Activated naive CD8-positive, alpha-beta T cell treated with anti-CD3 and anti-CD28 coated beads, Interleukin-2, amount 50 U/mL, for 24 hours (primary cell): ENCODE measurements at regions not wholly inside any gene's neighbourhood (a gene's known extent, or its start where the extent isn't known, plus 50 kb on each side); places are given as distances from the start of the nearest gene placed in this dataset.
"Not testable (repeated sequence)": the region's sequence is repeated elsewhere in the genome, so short reads cannot be mapped to it uniquely, and the experiment has no call there.

Experiments used
- ATAC-seq: fragments of 150-1000 bp; cut with Tn5 transposase; one replicate; pipeline ENCODE4 v1.10.0; 2021
- DNase-seq: peaks from one replicate; pipeline ENCODE4 v3.0.0; 2021
- H3K27ac Mint-ChIP-seq: one replicate; pipeline ENCODE4 v1.8.0; 2021; ENCODE audit warnings: mild to moderate bottlenecking, mixed read lengths
- H3K27me3 Mint-ChIP-seq: one replicate; pipeline ENCODE4 v1.8.0; 2021; ENCODE audit warnings: mixed read lengths
- H3K36me3 Mint-ChIP-seq: one replicate; pipeline ENCODE4 v1.8.0; 2021; ENCODE audit warnings: low read depth, mixed read lengths
- H3K4me1 Mint-ChIP-seq: one replicate; pipeline ENCODE4 v1.8.0; 2021; ENCODE audit warnings: mixed read lengths
- H3K4me3 Mint-ChIP-seq: one replicate; pipeline ENCODE4 v1.8.0; 2021; ENCODE audit warnings: mild to moderate bottlenecking, moderate library complexity, mixed read lengths
- H3K9me3 Mint-ChIP-seq: one replicate; pipeline ENCODE4 v1.8.0; 2021; ENCODE audit warnings: mixed read lengths

- no peaks in the 10 kb centered on the region for H3K4me1 Mint-ChIP-seq
- H3K4me3 Mint-ChIP-seq, result no peak overlapping the region
- DNase-seq (no peak), ATAC-seq (no peak)
- H3K36me3 Mint-ChIP-seq, result no peaks in the 10 kb centered on the region
- H3K9me3 Mint-ChIP-seq, result peaks cover 5% of the 10 kb centered on the region
- H3K27ac Mint-ChIP-seq, result no peak overlapping the region
- H3K27me3 Mint-ChIP-seq, result peaks cover 11% of the 10 kb centered on the region
Observed at GRCh38 chr11:116687458-116688201, 85.2 kb downstream of the BUD13 start.

DNA sequence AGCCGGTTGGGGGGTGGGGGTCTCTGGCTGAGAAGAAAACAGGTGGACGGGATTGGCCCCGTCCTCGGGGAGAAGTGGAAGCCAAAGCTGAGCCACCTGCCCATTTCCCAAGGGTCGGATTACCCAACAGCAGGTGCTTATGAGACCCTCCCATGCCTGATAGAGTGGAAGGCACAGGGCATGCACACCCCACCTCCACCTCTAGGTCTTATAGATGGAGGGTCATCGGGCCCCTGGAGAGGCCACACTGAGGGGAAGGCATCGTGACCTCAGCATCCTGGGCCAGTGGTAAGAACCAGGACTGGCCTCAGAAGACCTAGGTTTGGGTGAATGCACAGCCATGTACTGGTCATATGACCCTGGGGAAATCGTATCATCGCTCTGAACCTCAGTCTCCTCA lies 85.9 kb downstream of the BUD13 start:
- Mint-ChIP-seq H3K4me3 (no peak overlapping the region), H3K36me3 (no peaks in the 10 kb centered on the region), H3K4me1 (no peaks in the 10 kb centered on the region), H3K27me3 (peaks cover 11% of the 10 kb centered on the region), H3K27ac (no peak overlapping the region), H3K9me3 (peaks cover 5% of the 10 kb centered on the region)
- DNase-seq (no peak), ATAC-seq (no peak)

GRCh38 chr11:116683982-116684381 lies 88.8 kb downstream of the BUD13 start:
- no peaks in the 10 kb centered on the region for H3K36me3 Mint-ChIP-seq
- H3K27me3 Mint-ChIP-seq, result peaks cover 16% of the 10 kb centered on the region
- DNase-seq (no peak), ATAC-seq (no peak)
- no peaks in the 10 kb centered on the region for H3K4me1 Mint-ChIP-seq
- no peak overlapping the region for H3K4me3 Mint-ChIP-seq
- no peak overlapping the region for H3K27ac Mint-ChIP-seq
- H3K9me3 Mint-ChIP-seq, result peaks cover 5% of the 10 kb centered on the region

DNA sequence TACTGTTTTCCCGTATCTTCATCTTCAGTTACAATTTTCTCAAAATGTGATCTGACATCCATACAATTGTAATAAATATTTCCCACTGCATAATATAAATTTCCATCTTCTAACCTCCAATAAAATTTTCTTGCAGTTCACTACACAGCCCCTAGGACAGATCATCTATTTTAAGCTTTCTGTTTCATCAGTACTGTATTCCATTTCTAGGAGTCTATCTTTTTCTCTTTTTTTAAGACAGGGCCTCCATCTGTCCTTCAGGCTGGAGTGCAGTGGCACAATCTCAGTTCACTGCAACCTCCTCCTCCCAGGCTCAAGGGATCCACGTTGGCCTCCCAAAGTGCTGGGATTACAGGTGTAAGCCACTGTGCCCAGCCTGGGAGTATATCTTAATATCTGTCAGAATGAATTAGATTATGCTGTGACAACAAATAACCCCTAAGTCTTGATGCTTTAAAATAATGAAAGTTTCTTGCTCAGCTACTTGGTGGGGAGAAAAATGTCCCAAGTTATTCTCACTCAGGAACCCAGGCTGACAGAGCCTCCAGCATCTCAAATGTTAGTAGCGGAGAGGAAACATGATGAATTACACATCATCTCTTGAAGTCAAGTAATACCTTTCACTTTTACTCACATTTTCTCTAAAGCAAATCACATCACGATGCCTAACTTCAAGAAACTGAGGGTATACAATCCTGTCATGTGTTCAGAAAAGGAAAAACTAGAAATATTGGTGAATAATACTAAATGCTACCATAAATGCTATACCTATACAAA lies 92.2 kb downstream of the BUD13 start:
- Mint-ChIP-seq H3K4me3 (no peak overlapping the region), H3K4me1 (no peaks in the 10 kb centered on the region), H3K9me3 (peaks cover 8% of the 10 kb centered on the region), H3K27ac (no peak overlapping the region), H3K27me3 (peaks cover 17% of the 10 kb centered on the region), H3K36me3 (no peaks in the 10 kb centered on the region)
- ATAC-seq, result no peak
- DNase-seq, result no peak

- H3K27ac Mint-ChIP-seq, result no peak overlapping the region
- H3K9me3 Mint-ChIP-seq, result peaks cover 16% of the 10 kb centered on the region
- no peaks in the 10 kb centered on the region for H3K36me3 Mint-ChIP-seq
- H3K27me3 Mint-ChIP-seq, result peaks cover 16% of the 10 kb centered on the region
- no peaks in the 10 kb centered on the region for H3K4me1 Mint-ChIP-seq
- no peak for DNase-seq
- no peak overlapping the region for H3K4me3 Mint-ChIP-seq
- ATAC-seq, result no peak
Observed at GRCh38 chr11:116678887-116679286, 93.9 kb downstream of the BUD13 start.

- H3K4me3 Mint-ChIP-seq, DNase-seq, H3K36me3 Mint-ChIP-seq, H3K27ac Mint-ChIP-seq, H3K4me1 Mint-ChIP-seq, ATAC-seq: not testable (repeated sequence)
- peaks cover 15% of the 10 kb centered on the region for H3K27me3 Mint-ChIP-seq
- peaks cover 21% of the 10 kb centered on the region for H3K9me3 Mint-ChIP-seq
Observed at GRCh38 chr11:116667318-116667717, 105.5 kb downstream of the BUD13 start.

DNA sequence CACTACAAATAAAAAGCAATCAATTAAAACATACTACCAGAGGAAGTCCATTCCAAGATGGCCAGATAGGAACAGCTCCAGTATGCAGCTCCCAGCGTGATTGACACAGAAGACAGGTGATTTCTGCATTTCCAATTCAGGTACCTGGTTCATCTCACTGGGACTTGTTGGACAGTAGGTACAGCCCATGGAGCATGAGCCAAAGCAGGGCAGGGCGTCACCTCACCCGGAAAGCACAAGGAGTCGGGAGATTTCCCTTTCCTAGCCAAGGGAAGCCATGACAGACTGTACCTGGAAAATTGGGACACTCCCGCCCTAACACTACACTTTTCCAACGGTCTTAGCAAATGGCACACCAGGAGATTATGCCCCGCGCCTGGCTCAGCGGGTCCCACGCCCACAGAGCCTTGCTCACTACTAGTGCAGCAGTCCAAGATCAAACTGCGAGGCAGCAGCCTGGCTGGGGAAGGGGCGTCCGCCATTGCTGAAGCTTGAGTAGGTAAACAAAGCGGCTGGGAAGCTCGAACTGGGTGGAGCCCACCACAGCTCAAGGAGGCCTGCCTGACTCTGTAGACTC lies 106.0 kb downstream of the BUD13 start:
- not testable (repeated sequence) for ATAC-seq, H3K4me3 Mint-ChIP-seq, H3K27ac Mint-ChIP-seq, H3K36me3 Mint-ChIP-seq, DNase-seq, H3K4me1 Mint-ChIP-seq
- Mint-ChIP-seq H3K9me3 (peaks cover 21% of the 10 kb centered on the region), H3K27me3 (peaks cover 15% of the 10 kb centered on the region)

DNA sequence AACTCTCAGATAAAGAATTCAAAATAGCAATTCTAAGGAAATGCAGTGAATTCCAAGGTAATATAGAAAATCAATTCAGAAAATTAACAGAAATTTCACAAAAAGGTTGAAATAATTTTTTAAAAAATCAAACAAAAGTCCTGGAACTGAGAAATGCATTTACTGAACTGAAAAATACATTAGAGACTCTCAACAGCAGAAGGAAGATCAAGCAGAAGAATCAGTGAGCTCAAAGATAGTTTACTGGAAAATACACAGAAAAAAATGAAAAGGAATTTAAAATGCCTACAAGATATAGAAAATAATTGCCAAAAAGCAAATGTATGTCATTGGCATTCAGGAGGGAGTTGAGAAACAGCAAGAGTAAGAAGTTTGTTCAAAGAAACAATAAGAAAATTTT lies 107.3 kb downstream of the BUD13 start:
- Mint-ChIP-seq H3K9me3 (peaks cover 21% of the 10 kb centered on the region), H3K4me3 (no peak overlapping the region), H3K36me3 (no peaks in the 10 kb centered on the region), H3K27me3 (peaks cover 17% of the 10 kb centered on the region), H3K27ac (no peak overlapping the region), H3K4me1 (no peaks in the 10 kb centered on the region)
- ATAC-seq (no peak), DNase-seq (no peak)

DNA sequence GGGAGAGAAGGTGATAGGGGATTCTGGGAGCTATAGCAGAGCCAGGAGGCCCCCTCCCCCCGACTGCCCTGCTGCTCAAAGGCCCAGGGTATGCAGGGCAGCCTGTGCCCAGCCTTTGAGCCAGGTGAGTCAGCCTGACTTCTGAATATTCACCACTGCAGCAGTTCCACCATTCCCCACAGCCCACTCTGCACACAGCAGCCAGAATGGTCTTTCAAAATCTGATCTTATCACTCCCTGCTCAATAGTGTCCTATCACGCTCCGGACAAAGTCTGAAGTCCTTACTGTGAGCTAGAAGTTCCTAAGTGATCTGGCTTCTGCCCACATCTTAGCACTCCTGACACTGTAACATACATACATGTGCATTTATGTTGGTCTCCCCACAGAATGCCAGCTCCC lies 111.7 kb downstream of the BUD13 start:
- Mint-ChIP-seq H3K27ac (no peak overlapping the region), H3K36me3 (no peaks in the 10 kb centered on the region), H3K4me3 (no peak overlapping the region), H3K4me1 (no peaks in the 10 kb centered on the region), H3K27me3 (peaks cover 30% of the 10 kb centered on the region), H3K9me3 (peaks cover 14% of the 10 kb centered on the region)
- DNase-seq (no peak), ATAC-seq (no peak)

DNA sequence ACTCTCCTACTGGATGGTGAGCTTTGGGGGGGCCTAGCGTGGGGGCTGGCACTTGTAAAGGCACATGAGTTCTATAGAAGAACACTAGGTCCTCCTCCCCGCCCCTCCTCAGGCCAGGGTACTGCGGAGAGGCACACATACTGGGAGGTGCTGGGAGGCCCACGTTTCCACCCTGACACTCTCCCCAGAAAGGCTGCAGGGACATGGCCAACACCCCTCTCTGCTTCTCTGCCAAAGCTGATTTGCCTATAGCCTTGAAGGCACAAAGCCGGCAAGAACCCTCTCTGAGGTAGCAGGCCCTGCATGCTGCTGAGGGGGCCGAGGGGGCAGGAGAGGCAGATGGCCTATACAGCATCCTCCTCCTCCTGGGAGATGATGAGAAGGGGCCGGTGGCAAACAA lies 112.8 kb downstream of the BUD13 start:
- no peaks in the 10 kb centered on the region for H3K4me1 Mint-ChIP-seq
- no peak overlapping the region for H3K4me3 Mint-ChIP-seq
- DNase-seq (no peak), ATAC-seq (no peak)
- H3K36me3 Mint-ChIP-seq, result no peaks in the 10 kb centered on the region
- H3K27me3 Mint-ChIP-seq, result peaks cover 27% of the 10 kb centered on the region
- no peak overlapping the region for H3K27ac Mint-ChIP-seq
- H3K9me3 Mint-ChIP-seq, result peaks cover 10% of the 10 kb centered on the region

GRCh38 chr11:116658876-116659535 lies 113.8 kb downstream of the BUD13 start:
- no peaks in the 10 kb centered on the region for H3K36me3 Mint-ChIP-seq
- no peak overlapping the region for H3K4me3 Mint-ChIP-seq
- H3K4me1 Mint-ChIP-seq, result no peaks in the 10 kb centered on the region
- peaks cover 12% of the 10 kb centered on the region for H3K9me3 Mint-ChIP-seq
- no peak for ATAC-seq
- peaks cover 27% of the 10 kb centered on the region for H3K27me3 Mint-ChIP-seq
- no peak overlapping the region for H3K27ac Mint-ChIP-seq
- no peak for DNase-seq

GRCh38 chr11:116657842-116658825 lies 114.7 kb downstream of the BUD13 start:
- ATAC-seq (no peak), DNase-seq (no peak)
- H3K27ac Mint-ChIP-seq, result no peak overlapping the region
- H3K4me3 Mint-ChIP-seq, result no peak overlapping the region
- H3K36me3 Mint-ChIP-seq, result no peaks in the 10 kb centered on the region
- H3K4me1 Mint-ChIP-seq, result no peaks in the 10 kb centered on the region
- peaks cover 27% of the 10 kb centered on the region for H3K27me3 Mint-ChIP-seq
- peaks cover 7% of the 10 kb centered on the region for H3K9me3 Mint-ChIP-seq

GRCh38 chr11:116656011-116656410 lies 116.8 kb downstream of the BUD13 start:
- no peak overlapping the region for H3K27ac Mint-ChIP-seq
- ATAC-seq, result no peak
- peaks cover 23% of the 10 kb centered on the region for H3K27me3 Mint-ChIP-seq
- H3K4me3 Mint-ChIP-seq, result no peak overlapping the region
- H3K9me3 Mint-ChIP-seq, result peaks cover 7% of the 10 kb centered on the region
- no peak for DNase-seq
- H3K36me3 Mint-ChIP-seq, result no peaks in the 10 kb centered on the region
- no peaks in the 10 kb centered on the region for H3K4me1 Mint-ChIP-seq

DNA sequence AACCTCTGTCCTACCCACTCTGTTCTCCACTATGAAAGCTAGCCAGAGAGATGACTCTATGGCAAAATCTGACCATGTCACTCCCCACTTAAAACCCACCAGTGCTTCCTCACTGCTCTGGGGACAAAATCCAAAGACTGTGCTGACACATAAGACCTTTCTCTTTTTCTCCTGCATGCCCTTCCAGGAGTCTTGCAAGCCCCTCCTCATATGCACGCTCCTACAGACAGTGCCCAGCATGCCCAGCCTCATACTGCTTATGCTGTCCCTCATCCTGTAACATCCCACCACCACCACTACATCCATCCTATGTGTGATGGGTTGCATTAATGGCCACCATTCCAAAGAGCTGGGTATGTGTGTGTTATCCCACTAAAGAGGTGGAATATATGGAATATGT lies 118.3 kb downstream of the BUD13 start:
- H3K36me3 Mint-ChIP-seq, result no peaks in the 10 kb centered on the region
- H3K9me3 Mint-ChIP-seq, result peaks cover 7% of the 10 kb centered on the region
- H3K4me3 Mint-ChIP-seq, result no peak overlapping the region
- DNase-seq (no peak), ATAC-seq (no peak)
- no peaks in the 10 kb centered on the region for H3K4me1 Mint-ChIP-seq
- H3K27me3 Mint-ChIP-seq, result peaks cover 17% of the 10 kb centered on the region
- no peak overlapping the region for H3K27ac Mint-ChIP-seq
